HepG2 (cell line): ENCODE measurements at regions not wholly inside any gene's neighbourhood (a gene's known extent, or its start where the extent isn't known, plus 50 kb on each side); places are given as distances from the start of the nearest gene placed in this dataset.

Experiments used
- ATAC-seq: fragments of 200-7000 bp; cut with Tn5 transposase; 3 replicates; pipeline ENCODE4 v1.9.1; 2020; ENCODE audit warnings: mild to moderate bottlenecking, moderate library complexity
- BruUV-seq: library from RNA; stranded (reverse); fragments of 400-500 nt; replicated peaks from 2 replicates; lab custom pipeline; 2021; lab: Mats Ljungman, UMichigan
- CTCF ChIA-PET: fragments of 300-600 bp; formaldehyde crosslinking; extraction: SDS; loops from one replicate; lab custom pipeline; 2021; ENCODE audit warnings: low total read pairs, inconsistent platforms, low intra/inter-chr PET ratio; lab: Yijun Ruan, JAX
- POLR2A ChIA-PET: fragments of 350-600 bp; sonication (Branson Sonifier 250); formaldehyde crosslinking; loops from one replicate; lab custom pipeline; 2020; ENCODE audit warnings: antibody characterized with exemption, inconsistent platforms; lab: Yijun Ruan, JAX
- DNase-seq: peaks from one replicate; pipeline ENCODE4 v3.0.0-alpha.2; 2015; ENCODE audit warnings: low spot score
- FAIRE-seq: peaks from 3 replicates; lab custom pipeline; 2011; peaks lifted over from hg19 to GRCh38; lab: Jason Lieb, UNC
- H2AFZ ChIP-seq: one replicate; pipeline ENCODE4 v1.6.1; 2011; ENCODE audit warnings: low read length, inconsistent platforms
- H3K27ac ChIP-seq: fragments of 300-600 bp; 3 replicates; pipeline ENCODE4 v1.8.0; 2011; ENCODE audit warnings: mixed run types, mild to moderate bottlenecking, mixed read lengths, low read length, inconsistent platforms; ENCODE audit not compliant: insufficient read depth; ENCODE audit errors: extremely low read length
- H3K27me3 ChIP-seq, 2 experiments: fragments of 200-600 bp in 1 of 2; 2 replicates in 1 of 2; 3 replicates in 1 of 2; pipeline versions ENCODE4 v1.6.0 to v1.8.0; 2011; ENCODE audit warnings: low read length in 2 of 2, mild to moderate bottlenecking in 2 of 2, moderate library complexity in 2 of 2, inconsistent platforms in 1 of 2; ENCODE audit not compliant: insufficient read depth in 2 of 2, control insufficient read depth in 1 of 2
- H3K36me3 ChIP-seq, 2 experiments: fragments of 200-600 bp in 1 of 2; replicated peaks in 1 of 2; 2 replicates in 1 of 2; 3 replicates in 1 of 2; pipeline versions ENCODE4 v1.5.1 to v1.8.0; 2011; ENCODE audit warnings: low read length in 2 of 2, inconsistent platforms in 1 of 2; ENCODE audit not compliant: insufficient read depth in 2 of 2, control insufficient read depth in 1 of 2
- H3K4me1 ChIP-seq: 2 replicates; pipeline ENCODE4 v1.5.1; 2012; ENCODE audit warnings: low read length, inconsistent platforms; ENCODE audit not compliant: insufficient read depth
- H3K4me2 ChIP-seq: 2 replicates; pipeline ENCODE4 v1.6.0; 2011; ENCODE audit warnings: low read depth, low read length, inconsistent platforms
- H3K4me3 ChIP-seq, 3 experiments: fragments of 200-600 bp in 1 of 3; sonication (generic), shearing (Covaris generic) in 1 of 3; replicated peaks in 1 of 3; 2 replicates each; pipeline ENCODE4 v1.5.1; 2011 to 2016; ENCODE audit warnings: low read length in 3 of 3, inconsistent platforms in 2 of 3, low read depth in 2 of 3, mild to moderate bottlenecking in 2 of 3, control low read depth in 1 of 3, mixed read lengths in 1 of 3; ENCODE audit not compliant: insufficient read depth in 1 of 3
- H3K79me2 ChIP-seq: one replicate; pipeline ENCODE4 v1.6.1; 2011; ENCODE audit warnings: low read length, inconsistent platforms; ENCODE audit not compliant: insufficient read depth
- H3K9ac ChIP-seq: 2 replicates; pipeline ENCODE4 v1.6.0; 2011; ENCODE audit warnings: mild to moderate bottlenecking, low read depth, low read length, inconsistent platforms; ENCODE audit not compliant: insufficient read depth
- H3K9me3 ChIP-seq: 2 replicates; pipeline ENCODE4 v1.5.1; 2012; ENCODE audit warnings: mild to moderate bottlenecking, low read length
- H4K20me1 ChIP-seq: 2 replicates; pipeline ENCODE4 v1.6.0; 2011; ENCODE audit warnings: inconsistent platforms, mild to moderate bottlenecking, low read length, moderate library complexity; ENCODE audit not compliant: insufficient read depth
- RFXANK ChIP-seq: IDR thresholded peaks from 2 replicates; pipeline ENCODE4 v1.6.1; 2016
- ZBTB10 ChIP-seq: sonication (generic); formaldehyde crosslinking; IDR thresholded peaks from 2 replicates; pipeline ENCODE4 v1.4.0; 2020; ENCODE audit warnings: missing genetic modification reagents, borderline replicate concordance
- ZNF362 ChIP-seq: sonication (generic); formaldehyde crosslinking; IDR thresholded peaks from 2 replicates; pipeline ENCODE4 v1.4.0; 2020; ENCODE audit warnings: missing genetic modification reagents, mild to moderate bottlenecking, borderline replicate concordance
- WGBS: methylation state at CpG from one replicate; pipeline ENCODE4 v1.1.6; 2017; ENCODE audit warnings: low lambda C conversion rate; 5-methylcytosine and 5-hydroxymethylcytosine counted together
- in situ Hi-C: cut with HindIII; loops from 2 replicates; pipeline ENCODE4 v1.10.0; 2017; ENCODE audit warnings: low pct_unique_long_range_greater_than_20kb; ENCODE audit not compliant: extremely low pct_ligation_motif_present
- intact Hi-C: fragments of 100-400 bp; cut with micrococcal nuclease; formaldehyde crosslinking; loops from one replicate; pipeline ENCODE4 v1.10.0; 2022; ENCODE audit not compliant: unreplicated experiment
- TF ChIP-seq, protein P1 (sequence below): sonication (generic); formaldehyde crosslinking; IDR thresholded peaks from 2 replicates; pipeline ENCODE4 v1.4.0; 2020; ENCODE audit warnings: missing genetic modification reagents
- TF ChIP-seq, protein P2 (sequence below): sonication (generic); formaldehyde crosslinking; IDR thresholded peaks from 2 replicates; pipeline ENCODE4 v1.9.0; 2021; ENCODE audit warnings: mild to moderate bottlenecking, missing genetic modification reagents

GRCh38 chr20:60144974-60145527, 186.8 kb downstream of the CDH26 start:
- Histone ChIP-seq H3K4me2 (no peak overlapping the region), H3K4me3 (no peak overlapping the region), H3K27me3 (no peaks in the 10 kb centered on the region), H2AFZ (no peak overlapping the region), H3K27ac (no peak overlapping the region), H3K9ac (no peak overlapping the region), H4K20me1 (no peaks in the 10 kb centered on the region), H3K79me2 (no peaks in the 10 kb centered on the region), H3K4me1 (no peaks in the 10 kb centered on the region), H3K9me3 (no peaks in the 10 kb centered on the region), H3K36me3 (no peaks in the 10 kb centered on the region)
- DNase-seq (no peak), ATAC-seq (no peak), FAIRE-seq (no peak)
- WGBS, result 16% methylated on average over 5 of the region's 5 CpGs
- CTCF ChIA-PET, result no interaction called here
- POLR2A ChIA-PET, result no interaction called here
- BruUV-seq, result no TSS peak
- intact Hi-C loops (no loop called here), in situ Hi-C loops (no loop called here)
- no peak for TF ChIP-seq ZBTB10 (CRISPR knock-in tag)
- TF ChIP-seq, protein P1, sequence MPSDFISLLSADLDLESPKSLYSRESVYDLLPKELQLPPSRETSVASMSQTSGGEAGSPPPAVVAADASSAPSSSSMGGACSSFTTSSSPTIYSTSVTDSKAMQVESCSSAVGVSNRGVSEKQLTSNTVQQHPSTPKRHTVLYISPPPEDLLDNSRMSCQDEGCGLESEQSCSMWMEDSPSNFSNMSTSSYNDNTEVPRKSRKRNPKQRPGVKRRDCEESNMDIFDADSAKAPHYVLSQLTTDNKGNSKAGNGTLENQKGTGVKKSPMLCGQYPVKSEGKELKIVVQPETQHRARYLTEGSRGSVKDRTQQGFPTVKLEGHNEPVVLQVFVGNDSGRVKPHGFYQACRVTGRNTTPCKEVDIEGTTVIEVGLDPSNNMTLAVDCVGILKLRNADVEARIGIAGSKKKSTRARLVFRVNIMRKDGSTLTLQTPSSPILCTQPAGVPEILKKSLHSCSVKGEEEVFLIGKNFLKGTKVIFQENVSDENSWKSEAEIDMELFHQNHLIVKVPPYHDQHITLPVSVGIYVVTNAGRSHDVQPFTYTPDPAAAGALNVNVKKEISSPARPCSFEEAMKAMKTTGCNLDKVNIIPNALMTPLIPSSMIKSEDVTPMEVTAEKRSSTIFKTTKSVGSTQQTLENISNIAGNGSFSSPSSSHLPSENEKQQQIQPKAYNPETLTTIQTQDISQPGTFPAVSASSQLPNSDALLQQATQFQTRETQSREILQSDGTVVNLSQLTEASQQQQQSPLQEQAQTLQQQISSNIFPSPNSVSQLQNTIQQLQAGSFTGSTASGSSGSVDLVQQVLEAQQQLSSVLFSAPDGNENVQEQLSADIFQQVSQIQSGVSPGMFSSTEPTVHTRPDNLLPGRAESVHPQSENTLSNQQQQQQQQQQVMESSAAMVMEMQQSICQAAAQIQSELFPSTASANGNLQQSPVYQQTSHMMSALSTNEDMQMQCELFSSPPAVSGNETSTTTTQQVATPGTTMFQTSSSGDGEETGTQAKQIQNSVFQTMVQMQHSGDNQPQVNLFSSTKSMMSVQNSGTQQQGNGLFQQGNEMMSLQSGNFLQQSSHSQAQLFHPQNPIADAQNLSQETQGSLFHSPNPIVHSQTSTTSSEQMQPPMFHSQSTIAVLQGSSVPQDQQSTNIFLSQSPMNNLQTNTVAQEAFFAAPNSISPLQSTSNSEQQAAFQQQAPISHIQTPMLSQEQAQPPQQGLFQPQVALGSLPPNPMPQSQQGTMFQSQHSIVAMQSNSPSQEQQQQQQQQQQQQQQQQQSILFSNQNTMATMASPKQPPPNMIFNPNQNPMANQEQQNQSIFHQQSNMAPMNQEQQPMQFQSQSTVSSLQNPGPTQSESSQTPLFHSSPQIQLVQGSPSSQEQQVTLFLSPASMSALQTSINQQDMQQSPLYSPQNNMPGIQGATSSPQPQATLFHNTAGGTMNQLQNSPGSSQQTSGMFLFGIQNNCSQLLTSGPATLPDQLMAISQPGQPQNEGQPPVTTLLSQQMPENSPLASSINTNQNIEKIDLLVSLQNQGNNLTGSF (CRISPR knock-in tag), result no peak
- no peak for TF ChIP-seq ZNF362 (CRISPR knock-in tag)
- TF ChIP-seq RFXANK (CRISPR knock-in tag), result no peak
- TF ChIP-seq, protein P2, sequence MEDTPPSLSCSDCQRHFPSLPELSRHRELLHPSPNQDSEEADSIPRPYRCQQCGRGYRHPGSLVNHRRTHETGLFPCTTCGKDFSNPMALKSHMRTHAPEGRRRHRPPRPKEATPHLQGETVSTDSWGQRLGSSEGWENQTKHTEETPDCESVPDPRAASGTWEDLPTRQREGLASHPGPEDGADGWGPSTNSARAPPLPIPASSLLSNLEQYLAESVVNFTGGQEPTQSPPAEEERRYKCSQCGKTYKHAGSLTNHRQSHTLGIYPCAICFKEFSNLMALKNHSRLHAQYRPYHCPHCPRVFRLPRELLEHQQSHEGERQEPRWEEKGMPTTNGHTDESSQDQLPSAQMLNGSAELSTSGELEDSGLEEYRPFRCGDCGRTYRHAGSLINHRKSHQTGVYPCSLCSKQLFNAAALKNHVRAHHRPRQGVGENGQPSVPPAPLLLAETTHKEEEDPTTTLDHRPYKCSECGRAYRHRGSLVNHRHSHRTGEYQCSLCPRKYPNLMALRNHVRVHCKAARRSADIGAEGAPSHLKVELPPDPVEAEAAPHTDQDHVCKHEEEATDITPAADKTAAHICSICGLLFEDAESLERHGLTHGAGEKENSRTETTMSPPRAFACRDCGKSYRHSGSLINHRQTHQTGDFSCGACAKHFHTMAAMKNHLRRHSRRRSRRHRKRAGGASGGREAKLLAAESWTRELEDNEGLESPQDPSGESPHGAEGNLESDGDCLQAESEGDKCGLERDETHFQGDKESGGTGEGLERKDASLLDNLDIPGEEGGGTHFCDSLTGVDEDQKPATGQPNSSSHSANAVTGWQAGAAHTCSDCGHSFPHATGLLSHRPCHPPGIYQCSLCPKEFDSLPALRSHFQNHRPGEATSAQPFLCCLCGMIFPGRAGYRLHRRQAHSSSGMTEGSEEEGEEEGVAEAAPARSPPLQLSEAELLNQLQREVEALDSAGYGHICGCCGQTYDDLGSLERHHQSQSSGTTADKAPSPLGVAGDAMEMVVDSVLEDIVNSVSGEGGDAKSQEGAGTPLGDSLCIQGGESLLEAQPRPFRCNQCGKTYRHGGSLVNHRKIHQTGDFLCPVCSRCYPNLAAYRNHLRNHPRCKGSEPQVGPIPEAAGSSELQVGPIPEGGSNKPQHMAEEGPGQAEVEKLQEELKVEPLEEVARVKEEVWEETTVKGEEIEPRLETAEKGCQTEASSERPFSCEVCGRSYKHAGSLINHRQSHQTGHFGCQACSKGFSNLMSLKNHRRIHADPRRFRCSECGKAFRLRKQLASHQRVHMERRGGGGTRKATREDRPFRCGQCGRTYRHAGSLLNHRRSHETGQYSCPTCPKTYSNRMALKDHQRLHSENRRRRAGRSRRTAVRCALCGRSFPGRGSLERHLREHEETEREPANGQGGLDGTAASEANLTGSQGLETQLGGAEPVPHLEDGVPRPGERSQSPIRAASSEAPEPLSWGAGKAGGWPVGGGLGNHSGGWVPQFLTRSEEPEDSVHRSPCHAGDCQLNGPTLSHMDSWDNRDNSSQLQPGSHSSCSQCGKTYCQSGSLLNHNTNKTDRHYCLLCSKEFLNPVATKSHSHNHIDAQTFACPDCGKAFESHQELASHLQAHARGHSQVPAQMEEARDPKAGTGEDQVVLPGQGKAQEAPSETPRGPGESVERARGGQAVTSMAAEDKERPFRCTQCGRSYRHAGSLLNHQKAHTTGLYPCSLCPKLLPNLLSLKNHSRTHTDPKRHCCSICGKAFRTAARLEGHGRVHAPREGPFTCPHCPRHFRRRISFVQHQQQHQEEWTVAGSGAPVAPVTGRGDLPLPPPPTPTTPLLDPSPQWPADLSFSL (CRISPR knock-in tag), result no peak
